Panc1 (cell line): ENCODE measurements at regions not wholly inside any gene's neighbourhood (a gene's known extent, or its start where the extent isn't known, plus 50 kb on each side); places are given as distances from the start of the nearest gene placed in this dataset.
"Not testable (repeated sequence)": the region's sequence is repeated elsewhere in the genome, so short reads cannot be mapped to it uniquely, and the experiment has no call there.

Experiments used
- ATAC-seq: fragments of 200-7000 bp; cut with Tn5 transposase; 2 replicates; pipeline ENCODE4 v1.9.1; 2020; ENCODE audit warnings: mild to moderate bottlenecking, moderate library complexity
- BruUV-seq: library from RNA; stranded (reverse); fragments of 400-500 nt; replicated peaks from 2 replicates; lab custom pipeline; 2021; lab: Mats Ljungman, UMichigan
- CTCF ChIA-PET: fragments of 300-600 bp; sonication (Branson Sonifier 250); formaldehyde crosslinking; loops from one replicate; lab custom pipeline; 2022; ENCODE audit warnings: antibody characterized with exemption; lab: Charles Lee
- POLR2A ChIA-PET: fragments of 300-600 bp; sonication (Branson Sonifier 250); formaldehyde crosslinking; loops from one replicate; lab custom pipeline; 2022; ENCODE audit warnings: antibody characterized with exemption; lab: Charles Lee
- DNase-seq: peaks from one replicate; pipeline ENCODE4 v3.0.0-alpha.2; 2010; ENCODE audit warnings: low read depth, low spot score
- H3K27ac ChIP-seq: 2 replicates; pipeline ENCODE4 v1.5.1; 2011; ENCODE audit warnings: mild to moderate bottlenecking, low read length, inconsistent platforms
- H3K27me3 ChIP-seq: fragments of 200-500 bp; sonication (Bioruptor generic); 2 replicates; pipeline ENCODE4 v1.6.0; 2014; ENCODE audit warnings: low read length, inconsistent platforms; ENCODE audit not compliant: control insufficient read depth, insufficient read depth
- H3K36me3 ChIP-seq: fragments of 200-500 bp; sonication (Bioruptor generic); 2 replicates; pipeline ENCODE4 v1.5.1; 2014; ENCODE audit warnings: inconsistent platforms, mild to moderate bottlenecking, low read length, moderate library complexity; ENCODE audit not compliant: control insufficient read depth, insufficient read depth
- H3K4me1 ChIP-seq: 2 replicates; pipeline ENCODE4 v1.5.1; 2011; ENCODE audit warnings: inconsistent platforms, mild to moderate bottlenecking, low read length, moderate library complexity; ENCODE audit not compliant: control insufficient read depth, insufficient read depth
- H3K4me3 ChIP-seq, 2 experiments: 2 replicates each; pipeline ENCODE4 v1.5.1; 2011 to 2012; ENCODE audit warnings: low read depth in 2 of 2, low read length in 2 of 2, mild to moderate bottlenecking in 2 of 2, inconsistent platforms in 1 of 2, moderate library complexity in 1 of 2
- H3K9me3 ChIP-seq: fragments of 200-500 bp; sonication (Bioruptor generic); 2 replicates; pipeline ENCODE4 v1.5.1; 2014; ENCODE audit warnings: low read depth, mild to moderate bottlenecking, inconsistent platforms, low read length, moderate library complexity; ENCODE audit not compliant: control insufficient read depth, insufficient read depth
- POLR2AphosphoS5 ChIP-seq: IDR thresholded peaks from 2 replicates; pipeline ENCODE4 v1.6.1; 2012; ENCODE audit warnings: mild to moderate bottlenecking, low read depth, low read length, moderate library complexity
- SIN3A ChIP-seq: IDR thresholded peaks from 2 replicates; pipeline ENCODE4 v1.6.1; 2012; ENCODE audit warnings: low read depth, mild to moderate bottlenecking, low read length, moderate library complexity, borderline replicate concordance; ENCODE audit not compliant: insufficient read depth
- TCF7L2 ChIP-seq: IDR thresholded peaks from 2 replicates; pipeline ENCODE4 v1.6.1; 2011; ENCODE audit warnings: mild to moderate bottlenecking, low read depth, low read length, inconsistent platforms
- in situ Hi-C: cut with HindIII; loops from 2 replicates; pipeline ENCODE4 v1.10.0; 2016; ENCODE audit warnings: low sequenced_read_pairs, low pct_unique_long_range_greater_than_20kb
- intact Hi-C: fragments of 100-400 bp; cut with micrococcal nuclease; formaldehyde crosslinking; loops from one replicate; pipeline ENCODE4 v1.10.0; 2022; ENCODE audit not compliant: unreplicated experiment
- TF ChIP-seq, protein P1 (sequence below), 2 experiments: IDR thresholded peaks; 2 replicates each; pipeline ENCODE4 v1.6.1; 2011 to 2012; ENCODE audit warnings: low read depth in 2 of 2, control low read depth in 1 of 2, low read length in 1 of 2, mild to moderate bottlenecking in 1 of 2, moderate library complexity in 1 of 2; ENCODE audit not compliant: insufficient read depth in 1 of 2
- TF ChIP-seq, protein P2 (sequence below): fragments of 450-650 bp; IDR thresholded peaks from 2 replicates; pipeline ENCODE4 v1.5.1; 2017; ENCODE audit warnings: mild to moderate bottlenecking

DNA sequence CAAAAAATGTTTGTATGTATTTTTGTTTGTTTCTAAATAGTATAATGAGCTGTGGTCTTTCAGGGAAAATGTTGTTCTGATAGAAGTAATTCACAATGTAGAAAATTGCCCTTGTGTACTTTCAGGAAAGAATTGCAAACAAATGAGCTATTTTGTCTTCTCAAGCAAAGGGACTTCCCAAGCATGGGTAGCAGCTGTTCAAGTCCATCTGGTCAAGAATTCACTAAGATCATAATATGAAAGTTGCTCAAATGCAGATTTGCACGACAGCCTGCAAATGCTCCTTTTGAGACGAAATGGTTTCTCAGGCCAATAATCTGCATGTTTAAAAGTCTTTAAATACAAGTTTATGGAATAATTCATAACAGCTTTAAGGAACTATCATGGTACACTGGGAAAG lies 51.9 kb upstream of the HNMT start:
- H3K36me3 ChIP-seq: no peaks in the 10 kb centered on the region
- ChIA-PET POLR2A (no interaction called here), CTCF (no interaction called here)
- intact Hi-C loops (loop anchor here (5.0 kb wide), 1 partner anchor 460 kb away; no protein-coding TSS in a partner anchor), in situ Hi-C loops (no loop called here)
- no peaks in the 10 kb centered on the region for H3K27me3 ChIP-seq
- no TSS peak for BruUV-seq
- no peak overlapping the region for H3K4me3 ChIP-seq
- no peaks in the 10 kb centered on the region for H3K4me1 ChIP-seq
- no peak overlapping the region for H3K27ac ChIP-seq
- no peak for TF ChIP-seq TCF7L2
- TF ChIP-seq, protein P1, sequence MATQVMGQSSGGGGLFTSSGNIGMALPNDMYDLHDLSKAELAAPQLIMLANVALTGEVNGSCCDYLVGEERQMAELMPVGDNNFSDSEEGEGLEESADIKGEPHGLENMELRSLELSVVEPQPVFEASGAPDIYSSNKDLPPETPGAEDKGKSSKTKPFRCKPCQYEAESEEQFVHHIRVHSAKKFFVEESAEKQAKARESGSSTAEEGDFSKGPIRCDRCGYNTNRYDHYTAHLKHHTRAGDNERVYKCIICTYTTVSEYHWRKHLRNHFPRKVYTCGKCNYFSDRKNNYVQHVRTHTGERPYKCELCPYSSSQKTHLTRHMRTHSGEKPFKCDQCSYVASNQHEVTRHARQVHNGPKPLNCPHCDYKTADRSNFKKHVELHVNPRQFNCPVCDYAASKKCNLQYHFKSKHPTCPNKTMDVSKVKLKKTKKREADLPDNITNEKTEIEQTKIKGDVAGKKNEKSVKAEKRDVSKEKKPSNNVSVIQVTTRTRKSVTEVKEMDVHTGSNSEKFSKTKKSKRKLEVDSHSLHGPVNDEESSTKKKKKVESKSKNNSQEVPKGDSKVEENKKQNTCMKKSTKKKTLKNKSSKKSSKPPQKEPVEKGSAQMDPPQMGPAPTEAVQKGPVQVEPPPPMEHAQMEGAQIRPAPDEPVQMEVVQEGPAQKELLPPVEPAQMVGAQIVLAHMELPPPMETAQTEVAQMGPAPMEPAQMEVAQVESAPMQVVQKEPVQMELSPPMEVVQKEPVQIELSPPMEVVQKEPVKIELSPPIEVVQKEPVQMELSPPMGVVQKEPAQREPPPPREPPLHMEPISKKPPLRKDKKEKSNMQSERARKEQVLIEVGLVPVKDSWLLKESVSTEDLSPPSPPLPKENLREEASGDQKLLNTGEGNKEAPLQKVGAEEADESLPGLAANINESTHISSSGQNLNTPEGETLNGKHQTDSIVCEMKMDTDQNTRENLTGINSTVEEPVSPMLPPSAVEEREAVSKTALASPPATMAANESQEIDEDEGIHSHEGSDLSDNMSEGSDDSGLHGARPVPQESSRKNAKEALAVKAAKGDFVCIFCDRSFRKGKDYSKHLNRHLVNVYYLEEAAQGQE (IDR thresholded peaks at IDR 0.05; ENCODE audit: insufficient read depth in 1 of 2, low read depth in 2 of 2, low read length in 1 of 2): no peak
- TF ChIP-seq POLR2AphosphoS5: no peak
- TF ChIP-seq SIN3A: no peak
- TF ChIP-seq, protein P2, sequence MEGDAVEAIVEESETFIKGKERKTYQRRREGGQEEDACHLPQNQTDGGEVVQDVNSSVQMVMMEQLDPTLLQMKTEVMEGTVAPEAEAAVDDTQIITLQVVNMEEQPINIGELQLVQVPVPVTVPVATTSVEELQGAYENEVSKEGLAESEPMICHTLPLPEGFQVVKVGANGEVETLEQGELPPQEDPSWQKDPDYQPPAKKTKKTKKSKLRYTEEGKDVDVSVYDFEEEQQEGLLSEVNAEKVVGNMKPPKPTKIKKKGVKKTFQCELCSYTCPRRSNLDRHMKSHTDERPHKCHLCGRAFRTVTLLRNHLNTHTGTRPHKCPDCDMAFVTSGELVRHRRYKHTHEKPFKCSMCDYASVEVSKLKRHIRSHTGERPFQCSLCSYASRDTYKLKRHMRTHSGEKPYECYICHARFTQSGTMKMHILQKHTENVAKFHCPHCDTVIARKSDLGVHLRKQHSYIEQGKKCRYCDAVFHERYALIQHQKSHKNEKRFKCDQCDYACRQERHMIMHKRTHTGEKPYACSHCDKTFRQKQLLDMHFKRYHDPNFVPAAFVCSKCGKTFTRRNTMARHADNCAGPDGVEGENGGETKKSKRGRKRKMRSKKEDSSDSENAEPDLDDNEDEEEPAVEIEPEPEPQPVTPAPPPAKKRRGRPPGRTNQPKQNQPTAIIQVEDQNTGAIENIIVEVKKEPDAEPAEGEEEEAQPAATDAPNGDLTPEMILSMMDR: no peak
- H3K9me3 ChIP-seq: no peaks in the 10 kb centered on the region
- DNase-seq (no peak), ATAC-seq (no peak)

DNA sequence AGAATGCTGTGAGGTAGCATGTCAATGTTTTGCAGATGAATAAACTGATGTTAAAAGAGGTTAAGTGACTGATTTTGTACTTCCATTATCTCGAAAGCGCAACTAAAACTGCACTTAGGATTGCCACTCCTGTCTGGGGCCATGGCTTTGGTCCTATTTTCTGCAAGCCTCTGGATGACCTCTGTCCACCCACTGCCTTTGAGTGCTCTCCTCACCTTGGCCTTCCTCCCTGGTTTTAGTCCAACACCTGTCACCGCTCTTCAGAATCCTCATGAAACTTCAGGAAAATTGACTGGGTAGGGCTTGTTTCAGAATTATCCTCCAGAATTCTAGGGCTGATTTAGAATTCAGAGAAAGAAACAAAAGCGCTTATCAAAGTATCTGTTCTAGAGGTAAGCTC lies 51.1 kb upstream of the HNMT start:
- DNase-seq (no peak), ATAC-seq (no peak)
- no peaks in the 10 kb centered on the region for H3K4me1 ChIP-seq
- no peaks in the 10 kb centered on the region for H3K27me3 ChIP-seq
- H3K9me3 ChIP-seq: no peaks in the 10 kb centered on the region
- no peak overlapping the region for H3K4me3 ChIP-seq
- H3K36me3 ChIP-seq: no peaks in the 10 kb centered on the region
- POLR2A ChIA-PET: no interaction called here
- CTCF ChIA-PET: no interaction called here
- no peak overlapping the region for H3K27ac ChIP-seq
- intact Hi-C loops: loop anchor here (5.0 kb wide), 1 partner anchor 459 kb away; no protein-coding TSS in a partner anchor
- in situ Hi-C loops: no loop called here
- no TSS peak for BruUV-seq
- TF ChIP-seq, protein P1 (IDR thresholded peaks at IDR 0.05; ENCODE audit: insufficient read depth in 1 of 2, low read depth in 2 of 2, low read length in 1 of 2): no peak
- TF ChIP-seq POLR2AphosphoS5 (no peak), TCF7L2 (no peak), SIN3A (no peak)
- TF ChIP-seq, protein P2: no peak

DNA sequence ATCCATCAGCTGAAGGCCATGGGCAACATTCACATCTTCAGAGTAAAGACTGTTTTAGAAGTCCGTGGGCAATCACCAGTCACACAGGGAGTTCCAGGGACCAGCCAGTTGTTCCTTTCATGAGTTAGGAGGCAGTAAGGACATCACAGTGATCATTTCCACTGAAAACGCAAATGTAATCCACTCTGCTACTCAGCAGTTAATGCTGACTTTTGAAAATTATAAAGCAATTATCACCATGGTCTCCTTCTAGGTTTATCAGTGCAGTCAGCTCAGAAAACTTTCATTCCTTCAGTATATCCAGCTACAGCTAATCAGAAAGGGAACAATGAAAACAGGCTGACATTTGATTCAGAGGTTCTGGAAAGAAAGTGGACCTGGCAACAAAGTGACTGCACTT lies 50.6 kb upstream of the HNMT start:
- ATAC-seq, H3K4me1 ChIP-seq, BruUV-seq, H3K27ac ChIP-seq, CTCF ChIA-PET, H3K27me3 ChIP-seq, DNase-seq, H3K36me3 ChIP-seq, H3K9me3 ChIP-seq, H3K4me3 ChIP-seq, POLR2A ChIA-PET, in situ Hi-C loops: not testable (repeated sequence)
- intact Hi-C loops: loop anchor here (5.0 kb wide), 1 partner anchor 459 kb away; no protein-coding TSS in a partner anchor
